ENCODE measurements at regions not wholly inside any gene's neighbourhood (a gene's known extent, or its start where the extent isn't known, plus 50 kb on each side); places are given as distances from the start of the nearest gene placed in this dataset.
"Not testable (repeated sequence)": the region's sequence is repeated elsewhere in the genome, so short reads cannot be mapped to it uniquely, and the experiment has no call there.

DNA sequence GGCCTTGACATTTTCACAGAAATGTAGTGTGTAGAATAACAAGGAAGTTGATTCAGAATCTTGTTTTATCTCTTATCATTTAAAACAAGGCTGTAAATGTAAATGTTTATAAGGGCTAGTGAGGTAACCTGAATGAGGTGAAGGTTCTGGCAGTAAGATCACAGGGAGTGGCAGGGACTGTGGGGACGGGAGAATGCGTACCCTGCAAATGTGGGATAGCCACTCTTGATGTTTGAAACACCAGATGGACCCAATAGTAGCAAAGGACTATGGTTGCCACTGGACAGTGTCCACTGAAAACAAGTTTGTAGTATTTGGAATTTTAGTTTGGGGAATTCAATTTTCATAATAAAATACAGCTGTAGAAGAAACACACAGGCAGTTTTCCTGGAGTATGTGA lies 155.3 kb downstream of the FHIP1A start:
- DNase-seq = no peak

- no peak for DNase-seq
Observed at GRCh38 chr4:151565583-151565982, 156.6 kb downstream of the FHIP1A start.

DNA sequence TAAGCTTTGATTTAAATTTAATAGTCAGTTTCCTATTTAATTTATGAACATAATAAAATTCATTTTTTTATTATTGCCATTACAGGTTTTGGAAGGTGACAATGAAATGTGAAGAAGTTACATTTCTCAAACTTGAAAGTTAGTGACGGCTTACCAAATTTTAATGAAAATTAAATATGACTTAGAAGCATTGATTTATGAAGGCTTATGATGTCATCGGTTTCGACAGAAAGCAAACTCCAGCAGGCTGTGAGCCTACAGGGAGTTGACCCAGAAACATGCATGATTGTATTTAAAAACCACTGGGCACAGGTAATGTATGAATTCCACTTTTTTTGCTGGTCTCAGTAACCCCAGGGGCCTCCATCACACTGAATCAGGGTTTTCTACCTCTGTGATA lies 157.1 kb downstream of the FHIP1A start:
- no peak for DNase-seq

DNA sequence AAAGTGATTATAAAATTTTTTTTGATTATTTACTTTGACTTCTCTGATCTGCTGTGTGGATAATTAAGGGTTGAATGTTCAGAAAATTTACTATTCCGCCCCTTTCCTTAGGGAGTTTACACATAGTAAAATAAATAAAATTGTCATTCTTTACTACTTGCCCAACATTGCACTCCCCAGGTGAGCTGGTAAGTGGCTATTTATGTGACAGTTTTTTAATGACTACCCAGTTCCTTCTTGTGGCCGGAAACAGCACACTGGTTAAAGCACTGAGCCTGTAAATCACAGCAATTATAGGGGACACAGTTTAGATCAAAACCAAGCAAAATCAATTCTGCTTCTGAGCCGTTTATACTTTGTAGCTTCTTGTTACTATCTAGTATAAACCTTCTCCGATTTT lies 158.1 kb downstream of the FHIP1A start:
- DNase-seq = no peak

DNA sequence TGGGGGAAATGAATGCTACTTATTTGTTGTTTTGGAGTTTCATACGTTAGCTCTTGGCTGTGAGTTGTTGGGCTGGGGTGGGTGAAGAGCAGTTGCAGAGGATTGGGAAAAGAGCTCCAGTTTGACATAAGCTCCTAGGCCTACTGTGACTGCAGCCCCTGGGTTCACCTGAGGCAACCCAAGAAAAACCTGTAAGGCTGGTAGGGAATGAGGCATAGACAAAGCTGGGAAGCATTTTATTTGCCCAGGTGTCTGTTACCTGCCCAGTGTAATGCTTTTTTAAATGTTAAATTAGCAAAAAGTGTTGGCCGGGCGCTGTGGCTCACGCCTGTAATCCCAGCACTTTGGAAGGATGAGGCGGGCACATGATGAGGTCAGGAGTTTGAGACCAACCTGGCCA lies 160.0 kb downstream of the FHIP1A start:
- DNase-seq = no peak

- peak; percentile 75 for DNase-seq
Observed at GRCh38 chr4:151569650-151570049, 160.7 kb downstream of the FHIP1A start.

- DNase-seq = no peak
Observed at GRCh38 chr4:151573474-151573873, 164.5 kb downstream of the FHIP1A start.

DNA sequence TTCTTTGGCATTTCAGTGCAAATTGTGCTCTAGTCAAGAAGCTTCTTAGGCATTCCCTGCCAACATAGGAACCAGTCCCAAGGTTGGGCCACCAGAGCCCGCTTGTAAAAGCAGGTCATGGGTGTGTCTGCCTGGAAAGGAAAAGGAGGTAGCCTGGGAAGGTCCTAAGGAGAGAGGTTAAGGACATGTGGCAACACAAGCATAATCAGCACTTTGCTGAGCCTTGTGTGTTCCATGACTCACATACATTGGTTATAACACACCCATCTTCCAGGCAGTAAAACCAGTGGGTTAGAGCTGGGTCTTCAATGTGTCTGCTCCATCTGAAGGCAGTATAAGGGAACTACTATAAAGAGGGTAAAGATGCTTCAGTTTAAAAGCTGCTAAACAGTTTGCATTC lies 165.0 kb downstream of the FHIP1A start:
- no peak for DNase-seq

DNA sequence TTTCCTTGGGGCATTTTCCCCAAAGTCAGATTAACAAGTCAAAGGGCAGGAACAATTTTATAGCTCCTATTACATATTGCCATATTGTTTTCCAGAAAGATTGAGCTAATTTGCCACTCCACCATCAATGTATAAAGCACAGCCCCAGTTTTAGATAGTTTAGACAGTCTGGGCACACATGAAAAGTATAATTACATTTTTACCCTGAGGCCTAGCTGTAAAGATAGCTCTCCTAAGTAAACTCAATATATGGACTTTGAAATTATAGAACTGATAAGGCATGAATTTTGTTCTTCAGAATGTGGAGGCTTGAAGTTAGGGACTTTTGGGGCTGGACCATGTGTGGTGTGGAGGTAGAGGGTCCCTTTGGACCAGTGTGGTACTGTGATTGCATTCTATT lies 166.0 kb downstream of the FHIP1A start:
- no peak for DNase-seq

GRCh38 chr4:151575646-151576045 lies 166.7 kb downstream of the FHIP1A start:
- DNase-seq = no peak

GRCh38 chr4:151576627-151577026 lies 167.7 kb downstream of the FHIP1A start:
- no peak for DNase-seq

- DNase-seq = no peak
Observed at GRCh38 chr4:151581570-151581969, 172.6 kb downstream of the FHIP1A start.

DNA sequence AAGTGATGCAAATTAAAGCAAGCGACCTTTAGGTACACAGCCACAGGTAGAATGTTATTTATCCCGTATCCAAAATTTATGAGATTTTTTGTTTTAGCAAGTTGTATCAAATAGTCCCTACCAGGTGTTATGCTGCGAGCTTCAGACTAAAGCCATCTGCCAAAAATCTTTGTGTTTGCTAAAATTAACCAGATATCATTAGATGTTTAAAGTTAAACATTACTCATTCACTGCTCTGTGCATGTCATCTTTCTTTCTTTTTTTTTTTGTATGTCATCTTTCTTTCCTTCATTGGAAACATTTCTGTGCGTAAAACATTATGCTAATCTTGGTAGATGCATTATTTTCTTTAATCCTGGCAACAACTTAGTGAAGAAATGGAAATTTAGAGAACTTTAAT lies 173.1 kb downstream of the FHIP1A start:
- DNase-seq = no peak

DNA sequence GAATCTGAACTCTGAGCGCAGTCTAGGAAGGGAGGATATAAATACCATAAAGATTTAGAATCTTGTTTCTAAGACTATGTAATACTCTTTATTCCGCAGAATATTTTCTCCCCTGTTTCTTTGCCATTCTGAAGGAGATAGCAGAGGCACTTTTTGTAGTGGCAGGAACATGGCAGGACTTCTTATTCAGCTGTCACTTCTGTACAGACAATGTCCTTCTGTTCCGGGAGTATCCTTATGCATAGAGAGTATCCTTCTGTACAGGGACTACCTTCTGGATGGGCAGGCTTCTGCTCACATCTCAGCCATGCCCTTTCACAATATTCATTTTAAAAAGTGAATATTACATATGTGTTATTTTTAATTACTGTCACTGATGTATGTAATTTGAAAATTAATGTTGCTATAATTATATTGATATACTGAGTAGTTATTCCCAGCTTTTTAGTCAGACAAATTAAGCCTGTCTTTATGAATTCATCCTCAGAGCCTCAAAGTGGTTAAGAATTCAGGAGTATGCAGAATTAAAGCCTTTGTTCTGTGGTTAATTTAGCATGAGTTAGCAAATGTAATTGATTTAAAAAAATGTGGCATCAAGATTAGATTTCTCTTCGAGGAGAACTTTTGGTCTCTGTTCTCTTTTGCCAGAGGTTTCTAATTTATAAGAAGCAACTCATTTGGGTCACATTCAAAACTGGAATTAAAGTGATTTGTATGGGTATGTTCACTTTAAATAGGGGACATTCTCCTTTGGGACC lies 174.4 kb downstream of the FHIP1A start:
- DNase-seq = no peak

- DNase-seq = no peak
Observed at GRCh38 chr4:151584101-151584500, 175.1 kb downstream of the FHIP1A start.

- not testable (repeated sequence) for DNase-seq
Observed at GRCh38 chr4:151595629-151596028, 165.2 kb downstream of the GATB start.

- DNase-seq = not testable (repeated sequence)
Observed at GRCh38 chr4:151597691-151598090, 163.1 kb downstream of the GATB start.

DNA sequence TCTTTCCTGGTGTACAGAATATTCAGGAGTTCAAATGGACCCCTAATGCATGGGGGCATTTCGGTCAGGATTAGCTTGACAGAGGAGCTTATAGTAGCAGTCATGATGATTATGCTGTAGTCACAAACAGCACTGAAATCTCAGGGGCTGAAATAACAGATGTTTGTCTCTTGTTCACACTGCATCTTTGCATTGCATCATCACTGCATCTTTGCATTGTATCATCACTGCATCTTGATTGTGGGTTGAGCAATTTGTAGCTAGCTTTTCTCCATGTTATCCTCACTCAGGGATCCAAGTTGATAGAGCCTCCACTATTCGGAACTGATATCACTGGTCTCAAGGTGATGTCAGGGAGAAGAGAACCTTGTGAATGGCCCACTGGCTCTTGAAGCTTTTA lies 160.9 kb downstream of the GATB start:
- no peak for DNase-seq

GRCh38 chr4:151600432-151600831 lies 160.4 kb downstream of the GATB start:
- no peak for DNase-seq

- DNase-seq = no peak
Observed at GRCh38 chr4:151603377-151603776, 157.4 kb downstream of the GATB start.

- no peak for DNase-seq
Observed at GRCh38 chr4:151604238-151604637, 156.6 kb downstream of the GATB start.

DNA sequence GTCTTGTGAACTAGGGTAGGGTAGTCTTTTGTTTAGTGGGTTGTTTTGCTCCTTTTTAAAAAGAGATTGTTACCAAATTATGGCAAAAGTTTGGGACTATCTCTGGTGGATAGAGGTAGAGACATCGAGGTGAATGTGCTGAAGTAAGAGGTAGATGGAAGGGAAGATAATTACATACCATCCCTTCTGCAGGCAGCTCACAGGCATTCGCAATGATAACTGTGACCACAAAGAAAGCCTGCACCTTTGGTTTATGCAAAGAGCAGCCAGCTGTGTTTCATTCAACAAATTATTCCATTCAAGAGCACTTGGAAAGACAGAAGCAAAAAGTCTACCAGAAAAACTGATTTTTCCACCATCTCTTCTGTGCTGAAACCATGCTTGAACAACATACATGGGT lies 155.6 kb downstream of the GATB start:
- DNase-seq = no peak

DNA sequence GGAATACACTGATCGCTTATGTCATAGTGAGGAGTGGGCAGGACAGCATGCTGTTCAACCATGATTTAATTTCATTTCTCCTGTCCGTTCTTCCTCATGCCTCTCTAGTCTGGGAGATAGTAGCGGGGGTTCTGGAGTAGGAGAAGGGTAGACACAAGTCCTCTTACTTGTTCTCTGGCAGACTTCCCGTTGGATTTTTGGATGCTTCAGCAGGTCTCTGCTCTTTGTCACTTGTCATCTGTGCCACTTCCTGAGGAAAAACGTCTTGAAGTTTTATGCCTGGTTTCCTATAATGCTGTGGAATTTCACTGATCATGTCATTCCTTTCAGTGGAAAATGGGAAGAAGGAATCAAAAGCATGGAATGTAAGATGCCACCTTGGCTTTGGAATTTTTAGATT lies 154.7 kb downstream of the GATB start:
- DNase-seq = no peak

- DNase-seq = no peak
Observed at GRCh38 chr4:151610229-151610628, 150.6 kb downstream of the GATB start.

- no peak for DNase-seq
Observed at GRCh38 chr4:151611960-151612359, 148.8 kb downstream of the GATB start.

Measured in NCI-H510A treated with DMSO at 0.1 percent for 48 hours (cell line).